CD14-positive monocyte (primary cell): ENCODE measurements at regions not wholly inside any gene's neighbourhood (a gene's known extent, or its start where the extent isn't known, plus 50 kb on each side); places are given as distances from the start of the nearest gene placed in this dataset.

Source experiments
- DNase-seq, 3 donors: peaks; one replicate each; pipeline ENCODE4 v3.0.0-alpha.2; 2011 to 2022
- H2AFZ ChIP-seq: 2 replicates; pipeline ENCODE4 v1.6.0; 2012; ENCODE audit warnings: mild to moderate bottlenecking, low read depth, low read length, inconsistent platforms; ENCODE audit not compliant: insufficient read depth, poor library complexity, severe bottlenecking
- H3K27ac ChIP-seq, 2 donors: 1 replicate in 1 of 2; 2 replicates in 1 of 2; pipeline ENCODE4 v1.5.1; 2012 to 2013; ENCODE audit warnings: low read length in 2 of 2, control low read depth in 1 of 2, inconsistent platforms in 1 of 2, low read depth in 1 of 2, mild to moderate bottlenecking in 1 of 2
- H3K27me3 ChIP-seq, 2 donors: one replicate each; pipeline versions ENCODE4 v1.6.0 to v1.6.1; 2011 to 2013; ENCODE audit warnings: low read length in 2 of 2; ENCODE audit not compliant: control insufficient read depth in 2 of 2, insufficient read depth in 2 of 2
- H3K36me3 ChIP-seq, 2 donors: replicated peaks in 1 of 2; 1 replicate in 1 of 2; 2 replicates in 1 of 2; pipeline versions ENCODE4 v1.5.1 to v1.6.1; 2012 to 2013; ENCODE audit warnings: low read length in 2 of 2, control low read depth in 1 of 2, inconsistent platforms in 1 of 2, mild to moderate bottlenecking in 1 of 2; ENCODE audit not compliant: insufficient read depth in 2 of 2, control insufficient read depth in 1 of 2
- H3K4me1 ChIP-seq, 2 donors: 1 replicate in 1 of 2; 2 replicates in 1 of 2; pipeline versions ENCODE4 v1.5.1 to v1.6.1; 2012 to 2013; ENCODE audit warnings: low read length in 2 of 2, control low read depth in 1 of 2, inconsistent platforms in 1 of 2, mild to moderate bottlenecking in 1 of 2, moderate library complexity in 1 of 2; ENCODE audit not compliant: insufficient read depth in 2 of 2, control insufficient read depth in 1 of 2
- H3K4me2 ChIP-seq: replicated peaks from 2 replicates; pipeline ENCODE3; 2012; ENCODE audit warnings: low read length, moderate library complexity, mild to moderate bottlenecking; ENCODE audit not compliant: poor library complexity, severe bottlenecking; ENCODE audit errors: extremely low read depth
- H3K4me3 ChIP-seq, 3 experiments: fragments of 200-600 bp in 1 of 3; sonication (generic) in 1 of 3; replicated peaks in 1 of 3; 1 replicate in 2 of 3; 2 replicates in 1 of 3; pipeline ENCODE4 v1.5.1; 2011 to 2013; ENCODE audit warnings: low read length in 3 of 3, mild to moderate bottlenecking in 3 of 3, control low read depth in 2 of 3, low read depth in 2 of 3, inconsistent platforms in 1 of 3, moderate library complexity in 1 of 3
- H3K79me2 ChIP-seq: 2 replicates; pipeline ENCODE4 v1.6.0; 2012; ENCODE audit warnings: mild to moderate bottlenecking, control low read depth, inconsistent platforms, low read length, moderate library complexity; ENCODE audit not compliant: insufficient read depth
- H3K9ac ChIP-seq: 2 replicates; pipeline ENCODE4 v1.6.0; 2017; ENCODE audit warnings: low read length, mild to moderate bottlenecking; ENCODE audit not compliant: insufficient read depth, poor library complexity, severe bottlenecking
- H3K9me3 ChIP-seq, 2 donors: replicated peaks in 1 of 2; 1 replicate in 1 of 2; 2 replicates in 1 of 2; pipeline versions ENCODE4 v1.5.1 to v1.6.1; 2012 to 2013; ENCODE audit warnings: low read length in 2 of 2, control low read depth in 1 of 2; ENCODE audit not compliant: control insufficient read depth in 1 of 2, insufficient read depth in 1 of 2
- H4K20me1 ChIP-seq: 2 replicates; pipeline ENCODE4 v1.6.0; 2012; ENCODE audit warnings: mild to moderate bottlenecking, low read length, control low read depth, moderate library complexity; ENCODE audit not compliant: insufficient read depth
- H3K27ac Mint-ChIP-seq, 7 donors: one replicate each; pipeline ENCODE4 v1.8.0; 2020; ENCODE audit warnings: mild to moderate bottlenecking in 7 of 7, mixed read lengths in 7 of 7, moderate library complexity in 6 of 7, inconsistent platforms in 2 of 7
- H3K27me3 Mint-ChIP-seq, 3 donors: one replicate each; pipeline ENCODE4 v1.8.0; 2021 to 2022; ENCODE audit warnings: low read depth in 3 of 3, mild to moderate bottlenecking in 3 of 3, mixed read lengths in 3 of 3, moderate library complexity in 3 of 3, inconsistent platforms in 1 of 3
- H3K36me3 Mint-ChIP-seq, 2 donors: one replicate each; pipeline ENCODE4 v1.8.0; 2020; ENCODE audit warnings: mixed read lengths in 2 of 2, inconsistent platforms in 1 of 2, mild to moderate bottlenecking in 1 of 2
- H3K4me1 Mint-ChIP-seq: one replicate; pipeline ENCODE4 v1.8.0; 2020; ENCODE audit warnings: mild to moderate bottlenecking, mixed read lengths
- H3K4me3 Mint-ChIP-seq, 2 donors: one replicate each; pipeline ENCODE4 v1.8.0; 2020; ENCODE audit warnings: mild to moderate bottlenecking in 2 of 2, mixed read lengths in 2 of 2, moderate library complexity in 1 of 2
- H3K9me3 Mint-ChIP-seq, 7 donors: one replicate each; pipeline ENCODE4 v1.8.0; 2020 to 2022; ENCODE audit warnings: mixed read lengths in 7 of 7, mild to moderate bottlenecking in 6 of 7, moderate library complexity in 6 of 7, inconsistent platforms in 2 of 7
- CTCF ChIP-seq: fragments of 200-600 bp; IDR thresholded peaks from one replicate; pipeline ENCODE4 v1.8.0; 2022; ENCODE audit warnings: antibody characterized with exemption, mild to moderate bottlenecking
- WGBS: methylation state at CpG from one replicate; pipeline ENCODE4 v1.1.5; 2013; ENCODE audit warnings: missing lambda C conversion rate; ENCODE audit not compliant: insufficient coverage; 5-methylcytosine and 5-hydroxymethylcytosine counted together
- intact Hi-C, 2 donors: fragments of 100-400 bp; cut with micrococcal nuclease; formaldehyde crosslinking; loops; one replicate each; pipeline versions ENCODE4 v1.15.0 to v1.15.1; 2023

GRCh38 chr16:63323722-63324705, 1287.8 kb upstream of the CDH8 start:
- no peak overlapping the region for H3K27ac Mint-ChIP-seq
- no peaks in the 10 kb centered on the region for H3K36me3 Mint-ChIP-seq
- H3K4me3 Mint-ChIP-seq = no peak overlapping the region
- peaks cover 0 to 2% (median 0%) of the 10 kb centered on the region in 7 donors for H3K9me3 Mint-ChIP-seq
- WGBS = 27% methylated on average over 2 of the region's 5 CpGs
- no peak overlapping the region for H3K9ac ChIP-seq
- no peaks in the 10 kb centered on the region for H3K9me3 ChIP-seq
- no peaks in the 10 kb centered on the region for H3K27me3 Mint-ChIP-seq
- no peaks in the 10 kb centered on the region for H3K36me3 ChIP-seq
- H4K20me1 ChIP-seq = no peaks in the 10 kb centered on the region
- no peaks in the 10 kb centered on the region for H3K4me1 Mint-ChIP-seq
- no peaks in the 10 kb centered on the region for H3K4me1 ChIP-seq
- H3K27me3 ChIP-seq = no peaks in the 10 kb centered on the region
- H2AFZ ChIP-seq = no peak overlapping the region
- no peak for DNase-seq
- TF ChIP-seq CTCF = no peak
- H3K27ac ChIP-seq = no peak overlapping the region
- no peak overlapping the region for H3K4me2 ChIP-seq
- intact Hi-C loops = no loop called here
- no peaks in the 10 kb centered on the region for H3K79me2 ChIP-seq
- H3K4me3 ChIP-seq = no peak overlapping the region

- no peak overlapping the region for H3K4me3 ChIP-seq
- Mint-ChIP-seq H3K9me3 (peaks cover 0 to 2% (median 0%) of the 10 kb centered on the region in 7 donors), H3K4me1 (no peaks in the 10 kb centered on the region)
Measured at GRCh38 chr16:63323055-63323454, 1286.8 kb upstream of the CDH8 start.

More at GRCh38 chr16:63323055-63323454, 1286.8 kb upstream of the CDH8 start:
- H3K4me1 ChIP-seq = no peaks in the 10 kb centered on the region
- Mint-ChIP-seq H3K36me3 (no peaks in the 10 kb centered on the region), H3K4me3 (no peak overlapping the region), H3K27ac (no peak overlapping the region), H3K27me3 (no peaks in the 10 kb centered on the region)
- H2AFZ ChIP-seq = no peak overlapping the region
- DNase-seq = no peak
- no peak overlapping the region for H3K4me2 ChIP-seq
- H4K20me1 ChIP-seq = no peaks in the 10 kb centered on the region
- no CpG with 5 or more reads among the region's 1 CpG for WGBS
- no peaks in the 10 kb centered on the region for H3K9me3 ChIP-seq
- H3K79me2 ChIP-seq = no peaks in the 10 kb centered on the region
- H3K36me3 ChIP-seq = no peaks in the 10 kb centered on the region
- no peak overlapping the region for H3K9ac ChIP-seq
- TF ChIP-seq CTCF = no peak
- H3K27ac ChIP-seq = no peak overlapping the region
- no peaks in the 10 kb centered on the region for H3K27me3 ChIP-seq
- intact Hi-C loops = no loop called here
